SK-MEL-5 (cell line): ENCODE measurements at regions not wholly inside any gene's neighbourhood (a gene's known extent, or its start where the extent isn't known, plus 50 kb on each side); places are given as distances from the start of the nearest gene placed in this dataset.

ENCODE experiments used
- DNase-seq: peaks from one replicate; pipeline ENCODE4 v3.0.0-alpha.2; 2016; ENCODE audit warnings: low read depth, low spot score
- in situ Hi-C: cut with HindIII; loops from 2 replicates; pipeline ENCODE4 v1.10.0; 2016; ENCODE audit warnings: low sequenced_read_pairs, high pct_unique_total_duplicates, low pct_unique_long_range_greater_than_20kb

DNA sequence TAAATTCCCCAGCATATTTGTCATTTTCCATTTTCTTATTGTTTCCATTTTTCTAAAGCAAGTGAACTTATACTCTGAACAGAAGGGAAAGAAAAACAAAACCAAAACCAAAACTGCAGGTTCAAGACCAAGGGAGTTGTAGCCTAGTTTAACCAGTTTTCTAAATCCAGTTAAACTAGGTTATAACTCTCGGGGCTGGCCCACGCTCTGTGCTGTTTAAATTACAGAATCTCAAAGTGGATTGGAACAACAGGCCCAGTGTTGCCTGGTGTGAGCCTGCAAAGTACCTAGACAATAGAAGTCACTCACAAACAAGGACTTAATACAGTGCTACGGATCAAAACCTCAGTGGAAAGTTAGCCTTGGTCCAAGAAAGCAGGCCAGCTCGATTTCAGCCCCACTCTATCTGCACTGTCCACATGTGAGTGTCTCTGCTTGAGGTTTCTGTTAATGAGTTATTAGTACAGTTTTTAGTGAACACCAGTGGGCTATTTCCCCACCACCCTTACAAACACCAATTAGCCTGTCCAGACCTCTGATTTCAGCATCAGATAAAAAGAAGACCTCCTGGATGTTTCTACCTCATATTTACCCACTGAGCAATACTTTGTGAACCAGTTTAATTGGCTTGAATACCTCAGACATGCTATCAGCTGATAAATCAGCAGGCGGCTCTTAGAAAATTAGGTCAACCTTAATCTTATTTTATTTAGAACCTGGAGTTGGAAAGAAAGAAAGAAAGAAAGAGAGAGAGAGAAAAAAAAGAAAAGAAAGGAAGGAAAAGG is 93.8 kb upstream of the PDZRN3 start:
- no peak for DNase-seq
- in situ Hi-C loops = no loop called here

GRCh38 chr3:73716418-73716817 is 91.7 kb upstream of the PDZRN3 start:
- no peak for DNase-seq
- in situ Hi-C loops = no loop called here

GRCh38 chr3:73710340-73710739 is 85.6 kb upstream of the PDZRN3 start:
- in situ Hi-C loops = no loop called here
- no peak for DNase-seq

- DNase-seq = no peak
- in situ Hi-C loops = no loop called here
Observed at GRCh38 chr3:73709712-73710111, 85.0 kb upstream of the PDZRN3 start.

DNA sequence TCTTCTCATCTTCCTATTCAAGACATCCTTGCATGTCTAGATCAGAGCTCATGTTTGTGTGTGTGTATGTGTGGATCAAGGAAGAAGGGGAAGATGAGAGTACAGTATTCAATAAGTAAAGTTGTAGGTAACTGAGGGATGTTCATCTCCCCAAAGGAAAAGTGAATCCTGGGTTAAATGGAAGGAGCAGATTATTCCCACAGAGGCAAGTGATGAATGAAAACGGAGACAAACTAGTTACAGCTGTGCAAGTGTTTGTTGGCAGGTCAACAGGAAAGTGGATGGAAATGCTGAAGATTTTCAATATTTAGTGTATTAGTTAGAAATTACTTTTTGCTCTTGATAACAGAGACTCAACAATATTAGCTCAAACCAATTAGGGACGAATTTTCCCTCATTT is 84.2 kb upstream of the PDZRN3 start:
- no peak for DNase-seq
- in situ Hi-C loops = no loop called here

GRCh38 chr3:73707772-73708171 is 83.0 kb upstream of the PDZRN3 start:
- in situ Hi-C loops = no loop called here
- no peak for DNase-seq

- no peak for DNase-seq
- in situ Hi-C loops = no loop called here
Observed at GRCh38 chr3:73706771-73707170, 82.0 kb upstream of the PDZRN3 start.

- no peak for DNase-seq
- in situ Hi-C loops = no loop called here
Observed at GRCh38 chr3:73705792-73706191, 81.1 kb upstream of the PDZRN3 start.

DNA sequence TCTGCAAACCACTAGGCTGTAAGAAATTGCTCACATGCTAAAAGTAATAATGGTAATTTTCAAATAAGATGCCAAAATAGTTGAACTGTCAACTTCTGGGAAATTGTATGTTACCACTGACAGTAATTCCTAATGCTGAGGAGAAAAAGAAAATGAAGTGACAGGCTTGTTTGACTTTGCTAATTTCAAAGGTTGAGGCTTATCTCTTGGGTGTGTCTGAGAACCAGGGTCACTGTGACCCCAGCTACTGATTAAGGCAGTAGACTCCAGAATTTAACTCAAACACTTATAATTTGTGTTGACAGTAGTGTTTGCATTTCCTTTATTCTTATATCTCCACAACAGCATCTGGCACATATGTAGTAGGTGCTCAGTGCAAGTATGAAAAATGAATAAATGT is 74.6 kb upstream of the PDZRN3 start:
- in situ Hi-C loops = no loop called here
- no peak for DNase-seq

DNA sequence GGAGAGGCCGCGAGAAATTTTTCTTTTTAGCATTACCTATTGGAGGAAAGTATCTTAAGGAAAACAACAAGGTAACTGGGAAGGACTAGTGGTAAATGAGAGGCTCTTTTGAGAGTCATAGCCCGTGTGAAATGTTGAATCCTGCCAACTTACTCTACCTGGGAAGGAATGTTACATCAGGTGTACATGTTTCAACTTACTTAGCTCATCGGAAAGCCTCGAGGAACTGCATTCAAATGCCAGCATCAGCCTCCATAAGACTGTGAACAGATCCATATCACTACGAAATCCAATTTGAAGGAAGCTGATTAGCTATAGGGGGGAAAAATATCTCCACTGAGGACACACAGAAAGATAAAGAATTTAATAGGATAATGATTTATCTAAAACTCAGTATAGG is 72.3 kb upstream of the PDZRN3 start:
- in situ Hi-C loops = no loop called here
- DNase-seq = no peak

- no peak for DNase-seq
- in situ Hi-C loops = no loop called here
Observed at GRCh38 chr3:73695841-73696240, 71.1 kb upstream of the PDZRN3 start.

- DNase-seq = no peak
- in situ Hi-C loops = no loop called here
Observed at GRCh38 chr3:73694983-73695757, 70.4 kb upstream of the PDZRN3 start.

DNA sequence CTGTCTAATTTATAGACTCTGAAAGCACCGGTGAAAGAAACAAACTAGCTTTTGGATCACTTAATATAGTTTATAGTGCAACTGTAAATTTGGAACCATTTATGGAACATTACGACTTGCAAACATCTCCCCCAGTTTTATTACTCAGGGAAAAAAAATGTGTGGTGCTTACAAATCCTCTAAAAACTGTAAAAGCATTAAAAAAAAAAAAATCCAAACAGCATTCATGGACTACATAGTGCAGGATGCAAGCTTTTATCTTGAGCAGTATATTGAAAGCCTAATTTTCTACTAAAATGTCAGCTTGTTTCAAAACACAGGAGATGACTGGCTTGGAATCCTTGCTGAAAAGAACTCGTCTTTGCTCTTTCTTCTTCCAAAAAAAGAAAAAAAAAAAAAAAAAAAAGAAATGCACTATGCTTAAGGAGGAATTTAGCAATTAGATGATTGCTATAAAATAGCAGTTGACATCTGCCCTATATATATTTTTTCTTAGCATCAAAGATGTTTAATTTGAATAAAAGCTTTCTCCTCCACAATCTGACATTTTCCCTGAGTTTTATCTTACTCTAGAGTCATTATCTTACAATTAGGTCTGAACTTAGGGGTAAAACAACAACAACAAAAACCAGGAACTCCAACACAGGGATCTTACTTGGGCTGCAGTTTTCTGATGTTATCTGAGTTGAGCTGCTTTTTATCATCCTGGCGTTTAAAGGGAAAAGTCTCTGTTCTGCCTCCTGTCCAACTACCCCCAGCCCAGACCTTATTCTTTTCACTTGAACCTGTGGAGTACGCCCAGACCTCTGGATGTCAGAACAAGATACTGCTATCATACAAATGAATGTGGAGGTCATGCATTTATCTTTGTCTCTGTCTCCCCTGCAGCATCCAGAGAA is 62.6 kb upstream of the PDZRN3 start:
- no peak for DNase-seq
- in situ Hi-C loops = no loop called here

GRCh38 chr3:73685061-73685460 is 60.3 kb upstream of the PDZRN3 start:
- DNase-seq = no peak
- in situ Hi-C loops = no loop called here

DNA sequence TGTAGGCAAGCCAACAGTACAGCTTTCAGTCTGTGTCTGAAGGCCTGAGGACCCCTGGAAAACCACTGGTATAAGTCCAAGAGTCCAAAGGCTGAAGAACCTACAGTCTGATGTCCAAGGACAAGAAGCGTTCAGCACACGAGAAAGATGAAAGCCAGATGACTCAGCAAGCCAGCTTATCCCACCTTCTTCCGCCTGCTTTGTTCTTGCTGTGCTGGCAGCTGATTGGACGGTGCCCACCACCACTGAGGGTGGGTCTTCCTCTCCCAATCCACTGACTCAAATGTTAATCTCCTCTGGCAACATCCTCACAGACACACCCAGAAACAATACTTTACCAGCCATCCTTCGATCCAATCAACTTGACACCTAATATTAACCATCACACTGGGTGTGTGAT is 59.0 kb upstream of the PDZRN3 start:
- no peak for DNase-seq
- in situ Hi-C loops = no loop called here

DNA sequence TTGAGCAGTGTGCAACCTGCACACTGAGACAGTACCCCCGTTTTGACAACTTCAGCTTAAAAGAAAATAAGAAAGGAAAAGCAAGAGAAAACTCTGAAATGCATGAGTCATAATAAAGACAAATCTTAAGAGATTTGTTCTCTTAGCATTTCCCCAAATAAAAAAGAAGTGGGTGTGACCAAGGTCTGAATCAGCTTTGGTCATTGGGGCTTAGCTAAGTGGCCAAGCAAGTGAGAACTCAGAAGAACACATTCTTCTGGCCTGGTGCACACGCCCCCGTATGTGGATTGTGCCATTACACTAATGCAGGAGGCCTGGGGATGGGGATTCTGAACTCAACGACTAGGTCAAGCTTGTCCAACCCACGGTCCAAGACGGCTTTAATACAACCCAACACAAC is 56.9 kb upstream of the PDZRN3 start:
- in situ Hi-C loops = no loop called here
- DNase-seq = no peak

DNA sequence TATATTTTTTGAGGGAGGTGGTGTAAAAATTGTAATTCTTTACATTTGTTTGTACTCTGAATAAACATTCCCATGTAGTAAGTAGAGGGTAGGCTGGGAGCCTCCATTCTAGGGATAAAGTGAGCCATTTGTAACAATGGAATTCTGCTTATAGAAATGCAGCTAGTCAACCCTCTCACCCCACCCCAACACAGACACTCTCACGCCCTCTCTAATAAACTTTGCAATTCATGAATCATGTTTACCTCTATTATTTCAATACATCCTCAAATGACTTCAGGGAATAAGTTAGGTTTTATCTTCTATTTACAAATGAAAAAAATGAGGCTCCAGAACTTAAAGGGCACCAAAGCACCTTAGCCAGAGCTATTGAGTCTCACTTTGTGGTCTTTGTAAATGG is 56.5 kb upstream of the PDZRN3 start:
- in situ Hi-C loops = no loop called here
- no peak for DNase-seq

DNA sequence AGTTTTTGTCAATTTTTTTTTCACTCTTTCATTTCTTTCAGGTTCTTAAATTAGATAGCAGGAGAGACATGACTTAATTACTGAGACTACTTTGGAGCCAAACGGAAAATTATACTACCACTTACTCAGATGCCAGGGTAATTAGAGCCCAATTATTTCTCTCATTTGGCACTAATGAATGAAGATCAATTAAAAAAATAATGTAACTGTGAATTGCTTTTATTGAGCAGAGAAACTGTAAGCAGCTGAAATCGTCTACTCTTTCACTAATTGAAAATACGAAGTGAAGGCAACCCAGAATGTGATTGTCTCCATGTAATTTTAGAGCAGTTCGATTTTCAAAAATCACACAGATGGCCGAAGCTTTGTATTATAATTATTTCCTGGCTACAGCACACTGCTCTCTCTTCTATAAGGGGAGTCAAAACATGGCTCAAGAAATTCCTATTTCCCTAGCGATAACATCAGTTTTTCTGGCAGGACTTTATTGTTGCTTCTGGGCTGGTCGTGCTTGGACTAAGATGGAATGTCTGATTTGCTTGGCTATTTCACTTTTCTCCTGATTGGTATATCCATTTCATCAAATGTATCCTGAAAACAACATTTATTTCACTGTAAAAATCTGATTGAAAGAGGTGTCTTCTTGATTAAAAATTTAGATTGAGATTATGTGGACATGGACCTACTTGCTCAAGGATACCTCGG is 55.8 kb upstream of the PDZRN3 start:
- DNase-seq = no peak
- in situ Hi-C loops = no loop called here
